HCT116 (cell line): ENCODE measurements at regions not wholly inside any gene's neighbourhood (a gene's known extent, or its start where the extent isn't known, plus 50 kb on each side); places are given as distances from the start of the nearest gene placed in this dataset.

Experiments used
- ATAC-seq: fragments of 200-7000 bp; cut with Tn5 transposase; 2 replicates; pipeline ENCODE4 v1.9.1; 2020; ENCODE audit warnings: mild to moderate bottlenecking, moderate library complexity
- BruUV-seq: library from RNA; stranded (reverse); fragments of 400-500 nt; replicated peaks from 2 replicates; lab custom pipeline; 2021; lab: Mats Ljungman, UMichigan
- CTCF ChIA-PET: fragments of 300-600 bp; sonication (Branson Sonifier 250); formaldehyde crosslinking; loops from one replicate; lab custom pipeline; 2021; ENCODE audit warnings: antibody characterized with exemption; lab: Charles Lee
- POLR2A ChIA-PET: fragments of 300-600, 350-600 bp; sonication (Branson Sonifier 250); formaldehyde crosslinking; loops from one replicate; lab custom pipeline; 2021; ENCODE audit warnings: antibody characterized with exemption; lab: Charles Lee
- RAD21 ChIA-PET, 2 experiments: fragments of 300-600 bp; sonication (Branson Sonifier 250); formaldehyde crosslinking; loops; one replicate each; lab custom pipeline; 2023; ENCODE audit warnings: low total read pairs in 2 of 2; ENCODE audit not compliant: uncharacterized antibody in 2 of 2, unreplicated experiment in 2 of 2, low non-redundant PET in 1 of 2; lab: Charles Lee
- DNase-seq: peaks from one replicate; pipeline ENCODE4 v3.0.0-alpha.2; 2010; ENCODE audit warnings: low read depth, low spot score
- H2AFZ ChIP-seq: fragments of 200-600 bp; shearing (Covaris generic), sonication (generic); 2 replicates; pipeline ENCODE4 v1.6.1; 2017; ENCODE audit warnings: low read depth, mixed run types, mixed read lengths, antibody characterized with exemption, low read length; ENCODE audit not compliant: poor library complexity, severe bottlenecking
- H3K27ac ChIP-seq: 2 replicates; pipeline ENCODE4 v1.5.1; 2012; ENCODE audit warnings: low read depth, low read length
- H3K27me3 ChIP-seq: fragments of 200-600 bp; sonication (generic); 2 replicates; pipeline ENCODE4 v1.6.1; 2016; ENCODE audit warnings: mixed run types, low read length, mixed read lengths; ENCODE audit not compliant: insufficient read depth
- H3K36me3 ChIP-seq, 2 experiments: fragments of 200-500 bp in 1 of 2; fragments of 200-600 bp in 1 of 2; sonication (Bioruptor generic) in 1 of 2; sonication (generic) in 1 of 2; 2 replicates each; pipeline versions ENCODE4 v1.5.1 to v1.6.1; 2014 to 2016; ENCODE audit warnings: low read length in 2 of 2, inconsistent platforms in 1 of 2, mixed read lengths in 1 of 2, mixed run types in 1 of 2; ENCODE audit not compliant: insufficient read depth in 2 of 2, control insufficient read depth in 1 of 2
- H3K4me1 ChIP-seq, 2 experiments: fragments of 200-600 bp in 1 of 2; sonication (generic) in 1 of 2; 2 replicates each; pipeline versions ENCODE4 v1.5.1 to v1.6.1; 2012 to 2017; ENCODE audit warnings: low read length in 2 of 2, inconsistent platforms in 1 of 2, mild to moderate bottlenecking in 1 of 2, mixed read lengths in 1 of 2, mixed run types in 1 of 2, moderate library complexity in 1 of 2; ENCODE audit not compliant: insufficient read depth in 2 of 2, control insufficient read depth in 1 of 2
- H3K4me2 ChIP-seq: fragments of 200-600 bp; sonication (generic); 2 replicates; pipeline ENCODE4 v1.6.1; 2017; ENCODE audit warnings: mixed run types, low read length, mixed read lengths
- H3K4me3 ChIP-seq, 2 experiments: fragments of 200-600 bp in 1 of 2; sonication (generic) in 1 of 2; replicated peaks in 1 of 2; 2 replicates each; pipeline ENCODE4 v1.5.1; 2011 to 2016; ENCODE audit warnings: low read length in 2 of 2, control low read depth in 1 of 2, low read depth in 1 of 2, mild to moderate bottlenecking in 1 of 2, mixed read lengths in 1 of 2, mixed run types in 1 of 2
- H3K79me2 ChIP-seq: fragments of 200-600 bp; sonication (generic); 2 replicates; pipeline ENCODE4 v1.6.1; 2017; ENCODE audit warnings: mild to moderate bottlenecking, mixed run types, low read length, moderate library complexity, mixed read lengths; ENCODE audit not compliant: insufficient read depth
- H3K9ac ChIP-seq: fragments of 200-600 bp; sonication (generic); 2 replicates; pipeline ENCODE4 v1.6.1; 2016; ENCODE audit warnings: low read length, mixed read lengths
- H3K9me2 ChIP-seq: fragments of 200-600 bp; sonication (generic), shearing (Covaris generic); 2 replicates; pipeline ENCODE4 v1.6.1; 2017; ENCODE audit warnings: mixed run types, mild to moderate bottlenecking, moderate library complexity; ENCODE audit not compliant: insufficient read depth
- H3K9me3 ChIP-seq, 2 experiments: fragments of 200-500 bp in 1 of 2; fragments of 200-600 bp in 1 of 2; sonication (Bioruptor generic) in 1 of 2; sonication (generic) in 1 of 2; 2 replicates each; pipeline ENCODE4 v1.6.1; 2014 to 2017; ENCODE audit warnings: low read length in 2 of 2, mixed read lengths in 2 of 2, inconsistent platforms in 1 of 2, low read depth in 1 of 2, mild to moderate bottlenecking in 1 of 2, mixed run types in 1 of 2, moderate library complexity in 1 of 2; ENCODE audit not compliant: control insufficient read depth in 1 of 2, insufficient read depth in 1 of 2
- H4K20me1 ChIP-seq: fragments of 200-600 bp; sonication (generic), shearing (Covaris generic); 2 replicates; pipeline ENCODE4 v1.6.1; 2017; ENCODE audit warnings: mixed run types, mild to moderate bottlenecking, moderate library complexity; ENCODE audit not compliant: insufficient read depth
- CBX3 ChIP-seq: IDR thresholded peaks from 2 replicates; pipeline ENCODE4 v1.6.1; 2012; ENCODE audit warnings: low read depth
- CEBPB ChIP-seq: IDR thresholded peaks from 2 replicates; pipeline ENCODE4 v1.6.1; 2012; ENCODE audit warnings: low read depth
- CTCF ChIP-seq, 3 experiments: fragments of 200-600 bp in 1 of 3; sonication (generic) in 1 of 3; IDR thresholded peaks in 2 of 3; conservative IDR thresholded peaks in 1 of 3; 2 replicates each; pipeline ENCODE4 v1.5.1; 2012 to 2017; ENCODE audit warnings: low read depth in 2 of 3, low read length in 2 of 3, antibody characterized with exemption in 1 of 3, borderline replicate concordance in 1 of 3, control low read depth in 1 of 3, mild to moderate bottlenecking in 1 of 3, mixed read lengths in 1 of 3, mixed run types in 1 of 3, moderate library complexity in 1 of 3; ENCODE audit not compliant: insufficient read depth in 1 of 3
- EGR1 ChIP-seq: IDR thresholded peaks from 2 replicates; pipeline ENCODE4 v1.6.1; 2012; ENCODE audit warnings: low read depth
- EZH2phosphoT487 ChIP-seq: fragments of 200-600 bp; IDR thresholded peaks from 2 replicates; pipeline ENCODE4 v1.6.1; 2018; ENCODE audit warnings: antibody characterized with exemption, borderline replicate concordance
- JUND ChIP-seq: IDR thresholded peaks from 2 replicates; pipeline ENCODE4 v1.6.1; 2012
- POLR2AphosphoS5 ChIP-seq: IDR thresholded peaks from 2 replicates; pipeline ENCODE4 v1.6.1; 2011; ENCODE audit warnings: mild to moderate bottlenecking, low read depth, low read length, moderate library complexity
- REST ChIP-seq: IDR thresholded peaks from 2 replicates; pipeline ENCODE4 v1.6.1; 2012; ENCODE audit warnings: low read depth
- SP1 ChIP-seq: IDR thresholded peaks from 2 replicates; pipeline ENCODE4 v1.6.1; 2012; ENCODE audit warnings: low read depth
- SRF ChIP-seq: IDR thresholded peaks from 2 replicates; pipeline ENCODE4 v1.6.1; 2012; ENCODE audit warnings: low read depth
- intact Hi-C: fragments of 100-400 bp; cut with micrococcal nuclease; formaldehyde crosslinking; loops from 2 replicates; pipeline ENCODE4 v1.10.0; 2022

GRCh38 chr3:74353039-74353438 lies 261.4 kb downstream of the CNTN3 start:
- H3K27me3 ChIP-seq = no peaks in the 10 kb centered on the region
- no TSS peak for BruUV-seq
- ATAC-seq (no peak), DNase-seq (no peak)
- H3K9me2 ChIP-seq = no peaks in the 10 kb centered on the region
- TF ChIP-seq JUND = no peak
- TF ChIP-seq REST = no peak
- TF ChIP-seq POLR2AphosphoS5 = no peak
- no peak for TF ChIP-seq EGR1
- no peak for TF ChIP-seq SP1
- no peak for TF ChIP-seq CEBPB
- no peak for TF ChIP-seq CTCF (IDR thresholded peaks at IDR 0.05 in 2 of 3, conservative IDR thresholded peaks at IDR 0.05 in 1 of 3; ENCODE audit: borderline replicate concordance in 1 of 3, insufficient read depth in 1 of 3, low read depth in 2 of 3, low read length in 2 of 3)
- TF ChIP-seq SRF = no peak
- TF ChIP-seq CBX3 = no peak
- TF ChIP-seq EZH2phosphoT487 = no peak
- ChIA-PET RAD21 (no interaction called here), CTCF (no interaction called here), POLR2A (no interaction called here)
- H3K4me1 ChIP-seq = no peaks in the 10 kb centered on the region
- no peak overlapping the region for H3K4me2 ChIP-seq
- H3K79me2 ChIP-seq = no peaks in the 10 kb centered on the region
- no peak overlapping the region for H3K4me3 ChIP-seq
- intact Hi-C loops = no loop called here
- peaks cover 4 to 10% of the 10 kb centered on the region in 2 experiments; a peak in 2 of 4 replicates for H3K9me3 ChIP-seq
- no peaks in the 10 kb centered on the region for H3K36me3 ChIP-seq
- no peak overlapping the region for H2AFZ ChIP-seq
- no peaks in the 10 kb centered on the region for H4K20me1 ChIP-seq
- H3K27ac ChIP-seq = no peak overlapping the region
- H3K9ac ChIP-seq = no peak overlapping the region
